Spleen (tissue), 7 donors: ENCODE measurements at regions not wholly inside any gene's neighbourhood (a gene's known extent, or its start where the extent isn't known, plus 50 kb on each side); places are given as distances from the start of the nearest gene placed in this dataset.

ENCODE experiments used
- POLR2A ChIP-seq, 3 donors: fragments of 450-650 bp; IDR thresholded peaks; one replicate each; pipeline ENCODE4 v1.5.1; 2017; ENCODE audit warnings: antibody characterized with exemption in 3 of 3, mild to moderate bottlenecking in 1 of 3
- POLR2AphosphoS5 ChIP-seq, 3 donors: sonication (generic); formaldehyde crosslinking; IDR thresholded peaks; one replicate each; pipeline ENCODE4 v1.5.1; 2017; ENCODE audit warnings: antibody characterized with exemption in 3 of 3
- TF ChIP-seq, protein P1 (sequence below), 11 experiments: fragments of 200-600 bp in 7 of 11; fragments of 450-650 bp in 4 of 11; sonication (generic) in 4 of 11; IDR thresholded peaks in 8 of 11; conservative IDR thresholded peaks in 3 of 11; 1 replicate in 7 of 11; 2 replicates in 4 of 11; pipeline versions ENCODE4 v1.4.0 to v1.8.0; 2016 to 2021; ENCODE audit warnings: antibody characterized with exemption in 11 of 11, inconsistent platforms in 4 of 11, mild to moderate bottlenecking in 1 of 11
- donor health status: DM: no; HTN: no; CAD: no; lungs with moderate emphysema.
- donor health status: DM: no; HTN: no; CAD: no.
- donor health status: DM: no; HTN: no; CAD: no.

DNA sequence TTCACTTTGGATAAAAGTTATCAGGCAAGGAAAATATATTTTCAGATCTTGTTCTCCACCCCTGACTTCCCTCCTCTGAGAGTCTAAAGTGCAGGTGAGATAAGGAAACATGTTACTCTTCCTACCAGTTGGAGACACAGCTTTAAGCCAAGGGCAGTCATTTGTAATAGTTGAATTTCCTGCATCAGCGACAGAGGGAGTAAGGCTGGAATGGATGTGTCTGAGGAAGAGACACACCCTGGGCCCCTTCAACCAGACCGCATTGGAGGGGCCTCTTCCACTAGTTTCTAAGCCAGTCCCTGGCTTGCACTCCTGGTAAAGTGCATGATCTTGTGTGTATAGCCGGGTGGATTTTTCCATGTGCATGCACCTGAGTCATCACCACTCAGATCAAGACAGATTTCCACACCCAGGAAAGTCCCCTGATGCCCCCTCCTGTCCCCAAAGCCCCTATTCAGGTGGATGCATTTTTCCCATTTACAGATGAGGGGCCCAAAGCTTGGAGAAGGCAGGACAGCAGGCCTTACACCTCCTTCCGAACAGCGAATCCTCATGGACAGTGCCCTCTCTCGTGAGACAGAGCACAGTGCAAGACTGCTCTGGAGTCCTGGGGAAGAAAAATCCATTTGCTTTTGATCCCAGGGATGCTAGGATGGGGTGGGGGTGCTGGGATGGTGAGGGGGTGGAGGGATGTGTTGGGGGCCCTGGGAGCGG, 66.7 kb upstream of the SH3RF3 start:
- TF ChIP-seq POLR2A (IDR thresholded peaks at IDR 0.05) (no peak), POLR2AphosphoS5 (IDR thresholded peaks at IDR 0.05) (no peak)
- TF ChIP-seq, protein P1, sequence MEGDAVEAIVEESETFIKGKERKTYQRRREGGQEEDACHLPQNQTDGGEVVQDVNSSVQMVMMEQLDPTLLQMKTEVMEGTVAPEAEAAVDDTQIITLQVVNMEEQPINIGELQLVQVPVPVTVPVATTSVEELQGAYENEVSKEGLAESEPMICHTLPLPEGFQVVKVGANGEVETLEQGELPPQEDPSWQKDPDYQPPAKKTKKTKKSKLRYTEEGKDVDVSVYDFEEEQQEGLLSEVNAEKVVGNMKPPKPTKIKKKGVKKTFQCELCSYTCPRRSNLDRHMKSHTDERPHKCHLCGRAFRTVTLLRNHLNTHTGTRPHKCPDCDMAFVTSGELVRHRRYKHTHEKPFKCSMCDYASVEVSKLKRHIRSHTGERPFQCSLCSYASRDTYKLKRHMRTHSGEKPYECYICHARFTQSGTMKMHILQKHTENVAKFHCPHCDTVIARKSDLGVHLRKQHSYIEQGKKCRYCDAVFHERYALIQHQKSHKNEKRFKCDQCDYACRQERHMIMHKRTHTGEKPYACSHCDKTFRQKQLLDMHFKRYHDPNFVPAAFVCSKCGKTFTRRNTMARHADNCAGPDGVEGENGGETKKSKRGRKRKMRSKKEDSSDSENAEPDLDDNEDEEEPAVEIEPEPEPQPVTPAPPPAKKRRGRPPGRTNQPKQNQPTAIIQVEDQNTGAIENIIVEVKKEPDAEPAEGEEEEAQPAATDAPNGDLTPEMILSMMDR (IDR thresholded peaks at IDR 0.05 in 8 of 11, conservative IDR thresholded peaks at IDR 0.05 in 3 of 11), result no peak
